Upper lobe of left lung (tissue), 4 donors: ENCODE measurements at regions not wholly inside any gene's neighbourhood (a gene's known extent, or its start where the extent isn't known, plus 50 kb on each side); places are given as distances from the start of the nearest gene placed in this dataset.

Experiments
- EP300 ChIP-seq, 4 donors: sonication (generic); formaldehyde crosslinking; IDR thresholded peaks; one replicate each; pipeline ENCODE4 v1.5.1; 2017; ENCODE audit warnings: antibody characterized with exemption in 4 of 4, control low read depth in 2 of 4
- POLR2A ChIP-seq, 4 donors: fragments of 450-650 bp; IDR thresholded peaks; one replicate each; pipeline ENCODE4 v1.5.1; 2016 to 2017; ENCODE audit warnings: antibody characterized with exemption in 4 of 4, mild to moderate bottlenecking in 2 of 4
- POLR2AphosphoS5 ChIP-seq, 2 donors: sonication (generic); formaldehyde crosslinking; IDR thresholded peaks; one replicate each; pipeline ENCODE4 v1.5.1; 2017; ENCODE audit warnings: antibody characterized with exemption in 2 of 2
- TF ChIP-seq, protein P1 (sequence below), 6 experiments: fragments of 450-650 bp in 4 of 6; fragments of 200-600 bp in 2 of 6; sonication (generic) in 2 of 6; IDR thresholded peaks; one replicate each; pipeline ENCODE4 v1.5.1; 2016 to 2019; ENCODE audit warnings: antibody characterized with exemption in 6 of 6

DNA sequence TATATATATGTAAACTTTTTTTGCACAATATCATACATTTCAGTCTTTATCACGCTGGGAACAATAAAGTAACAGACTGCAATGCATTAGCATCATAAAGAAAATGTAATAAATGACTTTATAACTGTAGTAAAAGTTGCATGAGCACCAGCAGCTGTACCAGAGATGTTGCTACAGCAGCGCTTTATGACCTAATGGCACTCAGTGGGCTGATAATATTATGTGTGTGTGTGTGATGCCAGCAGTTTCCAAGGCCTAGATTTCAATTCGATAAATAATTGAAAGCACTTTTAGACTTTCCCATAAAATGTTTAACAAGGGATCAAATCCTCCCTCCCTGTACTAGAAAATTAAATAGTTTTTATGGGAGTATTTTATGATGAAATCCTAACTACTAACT lies 367.6 kb upstream of the AGA start:
- TF ChIP-seq, protein P1, sequence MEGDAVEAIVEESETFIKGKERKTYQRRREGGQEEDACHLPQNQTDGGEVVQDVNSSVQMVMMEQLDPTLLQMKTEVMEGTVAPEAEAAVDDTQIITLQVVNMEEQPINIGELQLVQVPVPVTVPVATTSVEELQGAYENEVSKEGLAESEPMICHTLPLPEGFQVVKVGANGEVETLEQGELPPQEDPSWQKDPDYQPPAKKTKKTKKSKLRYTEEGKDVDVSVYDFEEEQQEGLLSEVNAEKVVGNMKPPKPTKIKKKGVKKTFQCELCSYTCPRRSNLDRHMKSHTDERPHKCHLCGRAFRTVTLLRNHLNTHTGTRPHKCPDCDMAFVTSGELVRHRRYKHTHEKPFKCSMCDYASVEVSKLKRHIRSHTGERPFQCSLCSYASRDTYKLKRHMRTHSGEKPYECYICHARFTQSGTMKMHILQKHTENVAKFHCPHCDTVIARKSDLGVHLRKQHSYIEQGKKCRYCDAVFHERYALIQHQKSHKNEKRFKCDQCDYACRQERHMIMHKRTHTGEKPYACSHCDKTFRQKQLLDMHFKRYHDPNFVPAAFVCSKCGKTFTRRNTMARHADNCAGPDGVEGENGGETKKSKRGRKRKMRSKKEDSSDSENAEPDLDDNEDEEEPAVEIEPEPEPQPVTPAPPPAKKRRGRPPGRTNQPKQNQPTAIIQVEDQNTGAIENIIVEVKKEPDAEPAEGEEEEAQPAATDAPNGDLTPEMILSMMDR (IDR thresholded peaks at IDR 0.05) = no peak
- TF ChIP-seq POLR2AphosphoS5 (IDR thresholded peaks at IDR 0.05) (no peak), EP300 (IDR thresholded peaks at IDR 0.05) (no peak), POLR2A (IDR thresholded peaks at IDR 0.05) (no peak)
